HG03139 (cell line): ENCODE measurements at regions not wholly inside any gene's neighbourhood (a gene's known extent, or its start where the extent isn't known, plus 50 kb on each side); places are given as distances from the start of the nearest gene placed in this dataset.

Source experiments
- ATAC-seq: cut with Tn5 transposase; IDR thresholded peaks from one replicate; pipeline ENCODE4 v1.9.1; 2021; ENCODE audit not compliant: unreplicated experiment

DNA sequence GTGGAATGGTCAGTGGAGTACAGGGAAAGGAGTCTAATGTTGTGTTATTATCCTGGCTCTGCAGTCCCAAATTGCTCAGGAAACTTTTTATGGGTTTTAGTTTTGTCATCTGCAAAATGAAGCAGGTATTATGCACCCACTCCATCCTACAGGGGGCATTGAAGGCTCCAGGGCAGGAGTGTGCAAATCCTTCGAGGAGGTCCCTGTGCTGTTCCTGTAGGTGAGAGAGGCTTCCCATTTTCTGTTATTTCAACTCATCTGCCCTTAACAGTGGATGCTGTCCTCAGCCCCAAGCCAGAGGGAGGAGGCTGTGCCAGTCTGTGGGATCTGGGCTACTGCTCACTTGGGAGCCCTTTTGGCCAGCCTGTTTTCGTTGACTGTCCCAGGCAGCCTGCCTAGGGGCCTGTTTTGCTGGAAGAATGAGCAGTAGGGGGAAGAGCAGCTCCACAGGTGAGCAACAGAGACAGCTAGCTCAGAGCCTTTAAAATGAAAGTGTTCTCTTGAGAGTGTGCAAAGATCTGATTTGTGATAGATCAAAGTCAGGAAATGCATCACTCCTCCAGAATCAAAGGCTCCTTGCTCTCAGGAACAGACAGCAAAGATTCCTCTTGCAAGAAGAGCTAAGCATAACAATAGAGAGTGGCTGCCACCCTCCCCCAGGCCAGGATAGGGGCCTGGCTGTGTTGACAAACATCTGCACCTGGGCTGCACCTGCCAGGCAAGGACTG lies 317.6 kb upstream of the PROX1 start:
- no peak for ATAC-seq

DNA sequence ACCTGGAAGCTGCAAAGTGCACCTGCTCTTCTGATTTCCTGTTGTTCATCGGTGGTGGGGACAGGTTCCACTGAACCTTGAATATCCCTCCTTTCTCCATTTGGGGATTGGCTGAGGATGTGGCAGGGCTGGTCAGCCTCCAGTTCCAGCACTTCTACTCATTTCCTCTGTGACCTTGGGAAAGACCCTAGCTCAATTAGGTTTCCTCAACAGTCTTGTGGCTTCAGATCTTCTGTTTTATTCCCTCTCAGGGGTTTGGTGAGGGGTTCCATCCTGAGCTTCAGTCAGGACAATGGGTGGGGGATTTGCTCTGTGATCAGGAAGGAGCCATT lies 317.1 kb upstream of the PROX1 start:
- ATAC-seq, result no peak

DNA sequence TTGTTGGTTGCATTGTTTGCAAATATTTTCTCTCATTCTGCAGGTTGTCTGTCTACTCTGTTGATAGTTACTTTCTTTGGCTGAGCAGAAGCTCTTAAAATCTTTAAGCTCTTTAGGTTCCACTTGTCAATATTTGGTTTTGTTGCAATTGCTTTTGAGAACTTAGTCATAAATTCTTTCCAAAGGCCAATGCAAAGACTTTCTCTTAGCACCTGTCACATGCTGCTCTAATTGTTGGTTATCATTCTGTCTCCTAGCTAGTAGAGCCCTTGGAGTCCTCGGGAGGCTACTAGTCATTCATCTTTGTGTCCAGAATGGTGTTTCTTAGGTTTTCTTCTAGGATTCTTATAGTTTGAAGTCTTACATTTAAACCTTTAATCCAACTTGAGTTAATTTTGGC lies 312.7 kb upstream of the PROX1 start:
- ATAC-seq, result no peak

DNA sequence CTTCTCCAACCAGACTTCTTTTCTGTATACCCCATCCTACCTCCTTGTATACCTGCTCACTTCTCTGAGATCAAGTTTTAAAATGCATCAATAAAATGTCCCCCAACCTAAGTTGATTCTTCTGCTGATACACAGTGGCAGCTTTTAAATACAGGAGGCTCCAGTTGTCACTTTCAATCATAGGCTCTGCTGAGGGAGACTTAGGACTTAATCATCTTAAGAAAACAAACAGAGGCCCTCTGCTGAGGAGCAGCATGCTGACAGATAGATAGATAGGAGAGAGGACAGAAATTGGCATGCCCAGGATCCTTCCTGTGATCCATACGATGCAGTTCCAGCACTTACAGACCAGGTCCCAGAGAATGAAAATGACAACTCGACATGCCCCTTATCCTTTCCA lies 311.0 kb upstream of the PROX1 start:
- no peak for ATAC-seq

DNA sequence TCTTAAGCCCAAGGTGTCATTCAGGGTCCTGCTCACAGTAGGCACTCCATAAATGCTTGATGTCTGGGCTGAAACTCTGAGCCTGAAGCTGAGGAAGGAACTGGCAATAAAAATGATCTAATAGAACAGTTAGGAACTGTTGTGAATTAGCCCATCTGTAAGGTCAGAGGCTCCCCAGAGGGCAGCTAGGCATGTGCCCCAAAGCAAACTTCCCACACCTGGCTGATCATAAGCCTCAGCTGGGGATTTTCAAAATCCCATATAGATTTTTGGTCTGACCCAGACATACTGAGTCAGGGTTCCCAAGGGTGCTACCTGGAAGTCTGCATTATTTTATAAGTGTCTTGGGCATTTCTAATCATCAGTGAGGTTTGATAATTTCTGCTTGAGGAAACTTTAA lies 309.4 kb upstream of the PROX1 start:
- ATAC-seq, result no peak

DNA sequence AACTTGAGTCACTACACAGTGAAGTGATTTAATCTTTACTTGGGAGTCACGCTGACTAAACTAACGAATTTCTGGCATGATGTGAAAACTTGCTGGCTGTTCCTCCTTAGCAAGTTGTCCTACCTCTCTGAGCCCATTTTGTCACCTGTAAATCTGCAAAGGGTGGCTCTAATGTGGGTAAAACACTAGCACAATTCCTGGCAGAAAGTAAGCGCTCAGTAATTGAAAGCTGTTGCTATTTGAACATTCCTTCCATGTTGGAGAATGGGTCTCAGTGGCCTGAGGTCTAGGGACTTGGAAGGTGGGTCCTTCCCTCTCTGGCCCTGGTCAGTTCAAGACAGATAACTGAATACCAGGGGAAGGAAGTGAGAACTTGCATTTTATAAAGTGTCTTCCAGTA lies 309.0 kb upstream of the PROX1 start:
- no peak for ATAC-seq

DNA sequence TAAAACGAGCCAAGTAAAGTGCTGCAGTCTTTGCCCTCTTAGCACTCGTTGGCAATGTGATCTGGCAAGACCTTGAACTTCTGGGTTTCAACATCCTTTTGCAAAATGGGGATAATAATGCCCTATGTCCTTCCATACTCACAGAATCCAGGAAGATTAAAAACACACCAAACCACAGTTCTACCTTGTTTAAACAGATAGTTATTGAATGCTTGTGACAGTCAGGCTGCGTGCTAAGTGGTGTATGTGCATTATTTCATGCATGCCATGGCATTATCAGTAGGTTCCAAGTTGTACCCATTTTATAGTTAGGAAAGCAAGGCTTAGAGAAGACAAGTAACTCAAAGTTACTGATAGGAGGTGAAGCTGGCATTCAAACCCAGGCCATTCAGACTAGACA lies 308.6 kb upstream of the PROX1 start:
- no peak for ATAC-seq

DNA sequence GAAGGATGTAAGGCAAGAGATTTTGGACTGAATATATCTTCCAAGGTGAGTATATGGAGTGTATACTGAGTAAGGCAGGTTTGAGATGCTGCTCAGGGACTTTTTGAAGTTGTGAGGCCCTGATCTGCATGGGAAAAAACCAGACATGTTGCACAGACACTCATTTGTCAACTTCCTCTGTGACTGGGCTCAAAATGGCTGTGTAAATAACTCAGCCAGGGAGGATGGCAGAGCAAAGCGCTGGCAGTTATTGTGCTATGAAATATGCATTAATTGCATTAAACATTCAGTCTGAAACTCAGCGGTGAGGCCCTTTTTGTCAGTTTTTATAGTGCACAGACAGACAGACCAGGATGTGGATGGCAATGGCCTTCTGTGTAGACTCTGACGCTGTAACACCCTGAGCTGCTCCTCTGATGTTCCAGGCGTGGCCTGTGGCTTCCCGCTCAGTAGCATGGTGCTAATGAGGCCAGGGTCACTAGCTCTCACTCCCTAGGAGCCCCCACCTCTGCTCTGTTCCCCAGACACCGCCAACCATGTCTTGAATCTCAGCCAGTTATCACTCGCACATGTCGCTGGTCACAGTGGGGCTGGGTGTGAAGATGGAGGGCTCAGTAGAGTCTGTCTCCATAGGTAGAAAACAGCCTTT lies 307.0 kb upstream of the PROX1 start:
- ATAC-seq, result no peak

DNA sequence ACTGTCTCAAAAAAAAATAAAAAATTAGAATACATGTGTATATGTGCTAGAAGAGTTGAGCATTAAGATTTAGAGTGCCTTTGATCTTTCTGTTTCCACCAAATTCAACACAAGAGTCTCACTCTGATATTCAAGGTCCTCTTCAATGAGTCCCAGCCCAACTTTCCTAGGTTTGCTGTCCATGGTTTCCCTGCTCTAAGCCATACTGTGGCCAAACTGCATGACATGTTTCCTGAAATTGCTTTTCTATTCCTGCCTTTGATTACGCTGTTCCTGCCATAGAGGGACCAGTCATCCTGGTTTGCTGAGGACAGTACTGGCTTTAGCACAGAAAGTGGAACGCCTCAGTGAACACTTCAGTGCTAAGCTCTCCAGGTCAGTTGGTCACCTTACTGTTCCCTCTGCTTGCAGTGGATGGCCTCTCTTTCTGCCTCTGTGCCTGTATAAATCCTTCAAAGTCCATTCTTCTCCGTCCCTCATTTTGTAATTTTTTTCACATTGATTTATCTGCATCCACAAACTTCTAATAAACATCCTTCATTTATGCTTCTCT lies 305.9 kb upstream of the PROX1 start:
- no peak for ATAC-seq

DNA sequence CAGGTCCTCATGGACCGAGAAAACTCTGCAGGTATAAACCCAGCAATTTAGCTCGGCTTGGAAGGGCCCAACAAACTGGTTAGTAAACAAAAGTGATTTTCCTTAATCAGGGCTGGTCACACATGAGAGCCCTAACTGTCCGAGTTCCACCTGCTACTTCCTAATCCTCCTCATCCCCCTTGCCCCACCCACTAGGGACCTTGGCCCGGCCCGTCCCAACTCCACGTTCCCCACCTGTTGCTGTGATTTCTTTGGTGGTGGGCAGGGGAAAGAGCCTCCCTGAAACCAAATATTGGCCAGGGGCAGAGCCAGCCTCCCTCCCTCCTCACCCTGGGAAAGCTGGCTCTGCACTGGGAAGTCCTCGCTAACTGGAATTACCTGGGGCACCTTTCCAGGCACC lies 304.2 kb upstream of the PROX1 start:
- ATAC-seq, result no peak

DNA sequence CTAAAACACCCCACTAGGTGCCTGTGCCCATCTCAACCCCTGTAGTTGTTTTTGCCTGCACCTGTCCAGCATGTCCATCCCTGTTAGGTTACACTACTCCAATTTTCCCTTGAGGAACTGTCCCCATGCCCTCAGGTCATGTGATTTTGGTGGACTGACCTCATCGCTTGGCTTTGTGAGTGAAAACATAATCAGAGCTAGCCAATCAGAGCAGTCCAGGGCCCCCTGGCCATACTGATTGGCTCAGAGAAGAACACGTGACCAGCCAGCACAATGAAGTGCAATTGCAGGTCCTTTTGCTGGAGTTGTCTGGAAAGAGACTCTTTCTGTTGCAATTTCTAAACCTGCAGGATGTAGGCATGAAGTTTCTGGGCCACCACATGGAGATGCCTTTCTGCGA lies 303.3 kb upstream of the PROX1 start:
- ATAC-seq, result no peak

DNA sequence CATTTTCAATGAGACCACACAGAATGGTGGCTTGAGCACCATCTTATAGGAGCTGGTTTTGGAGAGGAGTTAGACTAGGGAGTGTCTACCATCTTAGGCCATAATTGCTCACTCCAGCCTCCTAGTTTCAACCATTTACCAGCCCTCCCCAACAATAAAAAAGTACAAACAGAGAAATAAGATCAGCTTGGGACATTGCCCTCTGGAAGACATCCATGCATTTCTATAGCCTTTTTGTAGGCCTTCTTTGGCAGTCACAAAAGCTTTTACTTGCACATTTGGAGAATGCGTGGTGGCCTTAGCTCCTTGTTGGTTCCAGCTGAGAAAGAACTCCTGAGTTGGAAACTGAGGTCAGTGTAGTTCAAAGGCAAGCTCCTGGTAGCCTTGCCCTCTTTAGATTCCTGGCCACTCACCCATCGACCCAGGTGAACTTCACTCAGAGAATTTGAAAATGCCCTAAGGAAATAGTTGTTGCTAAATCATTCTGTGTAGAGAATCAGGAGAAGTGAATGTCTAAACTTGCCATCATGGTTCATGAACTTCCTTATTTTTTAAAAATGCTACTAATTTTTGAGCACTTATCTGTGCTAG lies 301.7 kb upstream of the PROX1 start:
- no peak for ATAC-seq

DNA sequence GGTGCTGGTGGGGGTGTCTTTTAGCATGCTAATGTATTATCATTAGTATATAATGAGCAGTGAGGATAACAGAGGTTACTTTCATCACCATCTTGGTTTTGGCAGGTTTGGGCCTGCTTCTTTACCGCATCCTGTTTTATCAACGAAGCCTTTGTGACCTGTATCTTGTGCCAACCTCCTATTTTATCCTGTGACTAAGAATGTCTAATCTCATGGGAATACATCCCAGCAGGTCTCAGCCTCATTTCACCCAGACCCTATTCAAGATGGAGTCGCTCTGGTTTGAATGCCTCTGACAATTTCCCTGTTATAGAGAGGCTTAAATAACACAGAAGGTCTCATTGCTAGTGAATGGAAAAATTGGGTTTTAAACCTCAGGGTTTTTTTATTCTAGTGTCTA lies 300.8 kb upstream of the PROX1 start:
- no peak for ATAC-seq

DNA sequence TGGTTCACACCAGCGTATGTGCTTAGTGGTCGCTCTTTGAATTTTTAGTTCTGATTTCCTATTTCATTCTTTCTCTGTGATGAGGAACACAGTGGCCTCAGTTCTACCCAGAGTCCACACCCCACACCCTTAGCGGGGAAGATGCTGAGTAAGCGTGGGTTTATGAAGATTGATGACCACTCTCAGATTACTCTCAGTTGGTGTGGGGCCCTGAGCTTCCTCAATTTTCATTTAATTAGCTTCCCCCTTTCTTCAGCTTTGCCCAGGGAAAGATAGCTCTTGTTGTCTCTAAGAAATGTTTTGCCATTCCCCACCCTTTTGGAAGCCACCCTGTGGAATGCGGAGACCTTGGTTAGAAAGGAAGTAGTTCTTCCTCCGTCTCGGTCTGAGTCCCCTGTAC lies 299.9 kb upstream of the PROX1 start:
- ATAC-seq, result no peak

DNA sequence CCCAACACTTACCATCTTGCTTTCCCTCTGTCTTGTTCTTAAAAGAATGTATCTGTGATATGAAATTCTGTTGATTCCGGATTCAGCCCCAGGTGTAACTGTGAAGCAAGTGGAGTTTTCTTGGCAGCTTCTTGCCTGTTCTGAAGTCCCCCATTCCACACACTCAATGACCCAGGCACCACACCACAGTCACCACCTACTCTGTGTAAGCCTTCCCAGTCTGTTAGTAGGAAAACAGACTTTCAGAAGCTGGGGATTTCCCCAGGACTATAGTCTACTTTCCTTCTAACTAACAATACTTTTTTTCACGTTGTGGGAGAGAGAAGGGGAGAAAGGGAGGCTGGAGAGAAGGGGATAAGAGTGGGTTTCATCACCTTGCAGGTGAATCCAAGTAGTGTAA lies 299.1 kb upstream of the PROX1 start:
- no peak for ATAC-seq

DNA sequence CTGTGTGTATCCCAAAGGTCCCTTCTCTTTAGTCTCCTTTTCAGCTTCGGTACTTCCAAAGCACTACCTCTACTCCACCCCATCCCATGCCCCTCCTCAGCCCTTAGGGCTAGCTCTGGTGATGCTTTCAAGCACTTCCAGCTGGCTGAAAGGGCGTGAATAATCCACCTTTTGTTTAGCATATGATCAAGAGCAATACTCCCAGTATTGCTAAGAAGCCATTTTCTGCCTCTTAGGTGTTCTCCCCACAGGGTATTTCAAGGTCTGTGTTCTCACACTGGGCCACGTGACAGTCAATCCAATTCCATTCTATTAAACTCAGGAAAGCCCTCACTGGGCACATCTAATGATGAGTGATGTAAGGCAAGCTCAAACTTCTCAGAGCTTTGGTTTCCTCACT lies 298.5 kb upstream of the PROX1 start:
- ATAC-seq, result no peak

DNA sequence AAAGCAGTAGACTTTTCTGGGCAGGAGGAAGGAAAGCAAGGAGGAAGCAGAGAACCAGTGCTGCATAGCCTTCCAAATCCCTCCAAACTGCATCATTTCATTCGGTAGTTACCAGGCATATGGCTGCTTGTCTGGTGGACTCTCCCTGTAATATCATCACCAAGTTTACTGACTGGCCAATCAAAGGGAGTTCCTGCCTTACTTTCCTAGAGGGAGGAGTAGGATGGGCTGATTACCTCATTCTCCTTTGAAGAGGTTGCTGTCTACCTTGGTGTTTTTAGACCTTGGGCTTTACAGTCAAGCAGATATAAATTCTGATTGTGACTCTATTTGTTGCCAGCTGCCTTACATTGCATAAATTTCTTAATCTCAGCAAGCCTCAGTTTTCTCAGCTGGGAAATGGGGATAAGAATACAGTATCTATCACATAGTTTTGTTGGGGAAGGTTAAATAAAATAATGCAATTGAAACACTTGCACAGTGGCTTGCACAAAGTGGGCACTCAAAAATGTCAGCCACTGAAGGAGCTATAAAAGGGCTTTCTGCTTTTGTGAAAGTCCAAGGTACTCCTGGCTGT lies 297.3 kb upstream of the PROX1 start:
- ATAC-seq, result no peak

DNA sequence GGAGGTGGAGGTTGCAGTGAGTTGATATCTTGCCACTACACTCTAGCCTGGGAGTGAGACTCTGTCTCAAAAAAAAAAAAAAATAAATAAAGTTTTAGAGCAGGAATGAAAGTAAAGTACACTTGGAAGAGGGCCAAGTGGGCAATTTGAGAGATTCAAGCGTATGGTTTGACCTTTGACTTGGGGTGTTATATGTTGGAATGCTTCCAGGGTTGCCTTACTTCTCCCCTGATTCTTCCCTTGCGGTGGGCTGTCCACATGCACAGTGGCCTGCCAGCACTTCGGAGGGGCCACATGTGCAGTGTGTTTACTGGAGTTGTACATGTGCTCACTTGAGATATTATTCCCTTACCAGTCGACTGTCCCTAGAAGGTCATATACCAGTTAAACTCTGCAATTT lies 295.5 kb upstream of the PROX1 start:
- no peak for ATAC-seq

DNA sequence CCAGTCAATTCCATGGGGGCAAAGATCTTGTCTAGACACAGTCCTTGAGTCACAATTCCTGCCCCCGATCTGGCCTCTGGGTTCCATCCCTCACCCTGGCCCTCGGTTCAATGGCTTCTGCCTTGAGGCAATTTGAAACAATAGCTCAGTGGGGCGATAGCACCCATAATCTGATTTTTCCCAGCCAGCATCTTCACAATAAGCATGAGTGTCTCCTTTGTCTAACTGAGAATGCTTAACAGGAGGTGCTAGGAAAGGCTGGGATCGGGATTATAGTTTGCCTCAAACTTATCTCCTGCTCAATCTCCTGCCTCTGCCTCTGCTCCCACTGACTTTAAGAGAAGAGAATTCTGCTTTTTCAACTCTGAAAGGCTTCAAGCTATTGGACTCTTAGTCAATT lies 293.9 kb upstream of the PROX1 start:
- ATAC-seq, result no peak

DNA sequence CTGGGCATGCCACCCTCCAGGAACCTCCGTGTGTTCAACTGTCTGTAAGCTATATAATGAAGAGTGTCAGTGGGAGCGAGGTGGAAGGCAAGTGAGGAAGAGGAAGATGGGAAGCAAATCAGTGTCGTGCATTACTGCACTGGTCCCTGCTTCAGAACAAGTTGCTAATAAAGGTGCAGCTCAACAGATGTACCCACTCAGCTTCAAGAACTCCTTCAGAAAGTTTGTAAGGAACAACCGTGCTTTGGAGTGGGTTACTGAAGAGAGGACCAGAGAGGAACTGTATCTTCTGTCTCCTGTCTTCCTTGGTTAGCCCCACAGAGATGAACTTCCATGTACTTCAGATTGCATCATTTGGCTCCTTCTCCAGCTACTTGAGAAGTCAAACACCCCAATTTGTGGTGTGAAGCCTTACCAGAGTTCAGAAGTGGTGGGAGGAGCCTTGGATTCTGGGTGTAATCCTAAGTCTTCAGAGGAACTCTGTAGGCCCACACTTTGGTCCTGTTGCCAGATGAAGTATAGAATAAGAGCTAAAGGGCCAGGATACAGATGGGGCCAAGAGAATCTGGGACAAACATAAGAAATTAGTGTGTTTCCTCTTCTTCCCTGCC lies 290.5 kb upstream of the PROX1 start:
- no peak for ATAC-seq

DNA sequence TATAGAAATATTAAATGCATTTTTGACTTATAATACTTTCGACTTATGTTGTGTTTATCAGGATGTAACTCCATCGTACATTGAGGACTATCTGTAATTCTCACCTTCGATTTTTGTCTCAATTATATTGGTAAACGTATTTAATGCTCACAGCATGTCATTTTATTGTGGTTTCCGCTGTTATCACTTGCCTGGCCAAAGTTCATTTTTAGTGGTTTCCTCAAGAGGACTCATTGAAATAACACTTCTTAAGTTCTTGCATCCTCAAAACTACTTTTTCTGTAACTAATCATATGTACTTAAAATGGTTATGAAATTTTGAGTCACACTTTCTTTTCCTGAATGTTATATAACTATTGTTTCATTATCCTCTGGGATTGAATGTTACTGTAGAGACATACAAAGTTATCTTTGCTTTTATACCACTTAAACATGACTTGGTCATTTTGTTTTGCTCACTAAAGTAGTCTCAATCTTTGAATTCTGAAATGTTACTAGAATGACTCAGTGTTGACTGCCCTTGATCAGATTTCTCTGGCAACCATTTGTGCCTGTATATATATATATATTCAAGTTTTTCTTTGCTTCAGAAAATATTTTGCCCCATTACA lies 289.6 kb upstream of the PROX1 start:
- ATAC-seq, result no peak
